Umbilical cord (tissue), 1 donor: ENCODE measurements at regions not wholly inside any gene's neighbourhood (a gene's known extent, or its start where the extent isn't known, plus 50 kb on each side); places are given as distances from the start of the nearest gene placed in this dataset.
"Not testable (repeated sequence)": the region's sequence is repeated elsewhere in the genome, so short reads cannot be mapped to it uniquely, and the experiment has no call there.

Experiments
- DNase-seq: peaks from one replicate; pipeline ENCODE4 v3.0.0-alpha.2; 2015; ENCODE audit warnings: low spot score

GRCh38 chr2:40935349-40935748, 483.5 kb upstream of the SLC8A1 start:
- DNase-seq, result no peak

- DNase-seq, result no peak
Measured at GRCh38 chr2:40937284-40937683, 485.4 kb upstream of the SLC8A1 start.

- no peak for DNase-seq
Measured at GRCh38 chr2:40953341-40953740, 501.5 kb upstream of the SLC8A1 start.

GRCh38 chr2:40955042-40955441, 503.2 kb upstream of the SLC8A1 start:
- no peak for DNase-seq

- DNase-seq, result no peak
Measured at GRCh38 chr2:40955635-40956034, 503.7 kb upstream of the SLC8A1 start.

GRCh38 chr2:40957508-40957907, 505.6 kb upstream of the SLC8A1 start:
- DNase-seq, result no peak

- peak; percentile 79 for DNase-seq
Measured at GRCh38 chr2:40962026-40962425, 510.1 kb upstream of the SLC8A1 start.

- no peak for DNase-seq
Measured at GRCh38 chr2:40964509-40965250, 512.8 kb upstream of the SLC8A1 start.

- DNase-seq, result peak; percentile 91
Measured at GRCh38 chr2:40967451-40967850, 515.6 kb upstream of the SLC8A1 start.

- no peak for DNase-seq
Measured at GRCh38 chr2:40975151-40975550, 523.3 kb upstream of the SLC8A1 start.

- DNase-seq, result no peak
Measured at GRCh38 chr2:40997362-40997761, 545.5 kb upstream of the SLC8A1 start.

- DNase-seq, result no peak
Measured at GRCh38 chr2:41000374-41000773, 548.5 kb upstream of the SLC8A1 start.

GRCh38 chr2:41000906-41001305, 549.0 kb upstream of the SLC8A1 start:
- no peak for DNase-seq

GRCh38 chr2:41004700-41005099, 552.8 kb upstream of the SLC8A1 start:
- no peak for DNase-seq

- peak; percentile 63 for DNase-seq
Measured at GRCh38 chr2:41020358-41020757, 568.5 kb upstream of the SLC8A1 start.

GRCh38 chr2:41024816-41025215, 572.9 kb upstream of the SLC8A1 start:
- DNase-seq, result no peak

- no peak for DNase-seq
Measured at GRCh38 chr2:41026613-41027012, 574.7 kb upstream of the SLC8A1 start.

- no peak for DNase-seq
Measured at GRCh38 chr2:41027095-41027494, 575.2 kb upstream of the SLC8A1 start.

- DNase-seq, result no peak
Measured at GRCh38 chr2:41031282-41031681, 579.4 kb upstream of the SLC8A1 start.

- DNase-seq, result no peak
Measured at GRCh38 chr2:41032715-41033114, 580.8 kb upstream of the SLC8A1 start.

GRCh38 chr2:41033127-41033526, 581.2 kb upstream of the SLC8A1 start:
- no peak for DNase-seq

GRCh38 chr2:41038408-41038807, 586.5 kb upstream of the SLC8A1 start:
- no peak for DNase-seq

GRCh38 chr2:41039750-41040149, 587.9 kb upstream of the SLC8A1 start:
- not testable (repeated sequence) for DNase-seq
